ENCODE measurements at regions not wholly inside any gene's neighbourhood (a gene's known extent, or its start where the extent isn't known, plus 50 kb on each side); places are given as distances from the start of the nearest gene placed in this dataset.

DNA sequence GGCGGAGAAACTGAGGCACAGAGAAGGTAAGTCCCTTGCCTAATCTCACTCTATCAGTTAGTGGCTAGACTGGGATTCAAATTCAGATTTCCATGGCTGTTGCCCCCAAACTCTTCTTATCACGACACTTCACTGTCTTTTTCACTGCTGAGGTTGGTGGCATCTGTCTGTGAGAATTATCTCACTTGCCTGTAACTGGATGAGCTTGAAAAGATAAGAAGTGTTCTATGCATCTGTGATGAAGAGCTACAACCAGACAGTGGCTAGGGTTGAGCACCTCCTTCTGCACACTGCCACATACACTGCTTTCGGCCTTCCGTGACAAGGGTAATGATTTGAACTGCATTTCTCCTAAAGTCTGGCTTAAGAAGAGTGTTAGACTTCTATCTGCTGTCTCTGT lies 107.9 kb upstream of the TEX13D start:
- Histone ChIP-seq H3K27me3 (no peaks in the 10 kb centered on the region), H3K4me3 (no peak overlapping the region), H3K36me3 (no peaks in the 10 kb centered on the region), H3K4me1 (no peaks in the 10 kb centered on the region), H3K9me3 (no peaks in the 10 kb centered on the region), H3K27ac (no peak overlapping the region)
- in situ Hi-C loops (cut with MboI; ENCODE audit: low pct_ligation_motif_present in 1 of 4, low pct_unique_long_range_greater_than_20kb in 1 of 4, low sequenced_read_pairs in 3 of 4) = loop anchor here in 1 of 4 donors (25.0 kb wide), 1 partner anchor 163 kb away; no protein-coding TSS in a partner anchor
- no peak for TF ChIP-seq POLR2AphosphoS5 (IDR thresholded peaks at IDR 0.05)
- TF ChIP-seq, protein P1, sequence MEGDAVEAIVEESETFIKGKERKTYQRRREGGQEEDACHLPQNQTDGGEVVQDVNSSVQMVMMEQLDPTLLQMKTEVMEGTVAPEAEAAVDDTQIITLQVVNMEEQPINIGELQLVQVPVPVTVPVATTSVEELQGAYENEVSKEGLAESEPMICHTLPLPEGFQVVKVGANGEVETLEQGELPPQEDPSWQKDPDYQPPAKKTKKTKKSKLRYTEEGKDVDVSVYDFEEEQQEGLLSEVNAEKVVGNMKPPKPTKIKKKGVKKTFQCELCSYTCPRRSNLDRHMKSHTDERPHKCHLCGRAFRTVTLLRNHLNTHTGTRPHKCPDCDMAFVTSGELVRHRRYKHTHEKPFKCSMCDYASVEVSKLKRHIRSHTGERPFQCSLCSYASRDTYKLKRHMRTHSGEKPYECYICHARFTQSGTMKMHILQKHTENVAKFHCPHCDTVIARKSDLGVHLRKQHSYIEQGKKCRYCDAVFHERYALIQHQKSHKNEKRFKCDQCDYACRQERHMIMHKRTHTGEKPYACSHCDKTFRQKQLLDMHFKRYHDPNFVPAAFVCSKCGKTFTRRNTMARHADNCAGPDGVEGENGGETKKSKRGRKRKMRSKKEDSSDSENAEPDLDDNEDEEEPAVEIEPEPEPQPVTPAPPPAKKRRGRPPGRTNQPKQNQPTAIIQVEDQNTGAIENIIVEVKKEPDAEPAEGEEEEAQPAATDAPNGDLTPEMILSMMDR (IDR thresholded peaks at IDR 0.05) = no peak
- no peak for TF ChIP-seq POLR2A (IDR thresholded peaks at IDR 0.05)
- TF ChIP-seq EP300 (IDR thresholded peaks at IDR 0.05; ENCODE audit: low read depth) = no peak
- intact Hi-C loops (cut with DNase I; ENCODE audit: low total_unique reads) = no loop called here
- WGBS, 2 donors (ENCODE audit: low coverage in 1 of 2) = 77% methylated on average over 4 of the region's 4 CpGs; no CpG with 5 or more reads in 1 of the 2 donors
- DNase-seq = no peak

DNA sequence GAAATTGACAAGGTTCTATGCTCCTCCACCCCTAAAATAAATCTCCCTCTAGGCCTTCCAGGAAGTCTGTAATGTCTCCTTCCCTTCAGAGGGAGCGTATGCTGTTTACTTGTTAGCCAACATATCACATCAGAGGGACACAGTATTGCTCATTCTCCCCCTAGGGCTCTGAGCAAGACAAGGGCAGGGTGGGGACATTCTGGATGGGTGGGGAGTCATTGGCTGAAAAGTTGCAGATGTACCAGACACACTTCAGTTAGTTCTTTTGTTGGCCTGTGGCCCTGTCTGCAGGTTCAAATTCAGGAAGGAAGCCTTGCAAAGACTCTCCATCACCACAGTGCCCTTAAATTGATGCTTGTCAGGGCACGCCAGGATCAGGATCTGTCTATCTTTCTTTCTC lies 106.3 kb upstream of the TEX13D start:
- Histone ChIP-seq H3K4me1 (no peaks in the 10 kb centered on the region), H3K4me3 (no peak overlapping the region), H3K9me3 (no peaks in the 10 kb centered on the region), H3K27ac (no peak overlapping the region), H3K36me3 (no peaks in the 10 kb centered on the region), H3K27me3 (no peaks in the 10 kb centered on the region)
- DNase-seq = no peak
- in situ Hi-C loops (cut with MboI; ENCODE audit: low pct_ligation_motif_present in 1 of 4, low pct_unique_long_range_greater_than_20kb in 1 of 4, low sequenced_read_pairs in 3 of 4) = no loop called here
- TF ChIP-seq POLR2A (IDR thresholded peaks at IDR 0.05) (no peak), EP300 (IDR thresholded peaks at IDR 0.05; ENCODE audit: low read depth) (no peak), POLR2AphosphoS5 (IDR thresholded peaks at IDR 0.05) (no peak)
- TF ChIP-seq, protein P1 (IDR thresholded peaks at IDR 0.05) = no peak
- intact Hi-C loops (cut with DNase I; ENCODE audit: low total_unique reads) = no loop called here
- WGBS, 2 donors (ENCODE audit: low coverage in 1 of 2) = 59 to 60% methylated on average over 1 to 2 of the region's 2 CpGs

DNA sequence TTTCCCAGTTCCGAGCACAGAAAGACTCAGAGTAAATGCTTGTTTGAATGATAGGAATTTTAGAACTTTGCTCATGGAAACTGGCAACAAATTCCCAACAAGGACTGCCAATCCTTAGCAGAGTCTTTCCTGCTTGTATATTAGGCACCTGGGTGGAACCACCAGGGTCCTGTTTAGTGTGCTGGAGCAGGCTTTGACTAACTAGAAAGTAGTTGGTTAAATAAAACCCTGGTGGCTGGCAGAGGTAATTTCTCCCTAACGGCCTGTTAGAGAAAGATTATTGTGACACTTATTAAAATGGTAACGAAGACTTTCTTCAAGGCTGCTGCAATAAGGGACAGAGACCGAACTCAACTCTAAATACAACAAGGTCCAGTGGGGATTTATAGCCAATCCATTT lies 103.6 kb upstream of the TEX13D start:
- in situ Hi-C loops (cut with MboI; ENCODE audit: low pct_ligation_motif_present in 1 of 4, low pct_unique_long_range_greater_than_20kb in 1 of 4, low sequenced_read_pairs in 3 of 4) = no loop called here
- H3K27ac ChIP-seq = no peak overlapping the region
- no peaks in the 10 kb centered on the region for H3K36me3 ChIP-seq
- WGBS, 2 donors (ENCODE audit: low coverage in 1 of 2) = 71% methylated on average over 4 of the region's 4 CpGs; no CpG with 5 or more reads in 1 of the 2 donors
- H3K9me3 ChIP-seq = no peaks in the 10 kb centered on the region
- no peaks in the 10 kb centered on the region for H3K27me3 ChIP-seq
- H3K4me1 ChIP-seq = no peaks in the 10 kb centered on the region
- DNase-seq = no peak
- TF ChIP-seq EP300 (IDR thresholded peaks at IDR 0.05; ENCODE audit: low read depth) (no peak), POLR2A (IDR thresholded peaks at IDR 0.05) (no peak), POLR2AphosphoS5 (IDR thresholded peaks at IDR 0.05) (no peak)
- TF ChIP-seq, protein P1 (IDR thresholded peaks at IDR 0.05) = no peak
- intact Hi-C loops (cut with DNase I; ENCODE audit: low total_unique reads) = no loop called here
- no peak overlapping the region for H3K4me3 ChIP-seq

DNA sequence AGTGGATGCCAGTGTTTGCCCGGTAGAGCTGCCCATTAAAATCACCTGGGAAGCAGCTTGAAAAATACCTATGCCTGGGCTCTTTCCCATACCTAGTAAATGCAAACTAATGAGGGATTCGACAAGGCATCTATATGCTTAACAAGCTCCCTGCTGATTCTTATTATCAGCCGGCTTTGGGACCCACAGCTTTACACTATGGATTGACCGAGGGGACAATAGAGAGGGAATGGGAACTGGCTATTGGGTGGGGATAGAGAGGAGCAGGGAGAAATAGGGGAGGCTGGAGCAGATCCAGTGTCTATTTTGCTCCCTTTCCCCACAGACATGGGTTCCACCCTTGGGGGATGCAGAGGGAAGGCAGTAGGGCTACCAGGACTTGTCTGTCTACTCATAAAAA lies 103.1 kb upstream of the TEX13D start:
- Histone ChIP-seq H3K9me3 (no peaks in the 10 kb centered on the region), H3K27me3 (no peaks in the 10 kb centered on the region), H3K4me3 (no peak overlapping the region), H3K4me1 (no peaks in the 10 kb centered on the region), H3K36me3 (no peaks in the 10 kb centered on the region), H3K27ac (no peak overlapping the region)
- 76 to 90% methylated on average over 2 to 4 of the region's 4 CpGs for WGBS, 2 donors (ENCODE audit: low coverage in 1 of 2)
- intact Hi-C loops (cut with DNase I; ENCODE audit: low total_unique reads) (no loop called here), in situ Hi-C loops (cut with MboI; ENCODE audit: low pct_ligation_motif_present in 1 of 4, low pct_unique_long_range_greater_than_20kb in 1 of 4, low sequenced_read_pairs in 3 of 4) (no loop called here)
- no peak for DNase-seq
- TF ChIP-seq EP300 (IDR thresholded peaks at IDR 0.05; ENCODE audit: low read depth) (no peak), POLR2AphosphoS5 (IDR thresholded peaks at IDR 0.05) (no peak), POLR2A (IDR thresholded peaks at IDR 0.05) (no peak)
- TF ChIP-seq, protein P1 (IDR thresholded peaks at IDR 0.05) = no peak
